Stimulated activated CD4-positive, alpha-beta T cell treated with anti-CD3 and anti-CD28 coated beads, TNF-alpha, amount 100 ng/mL, for 24 hours (primary cell): ENCODE measurements at regions not wholly inside any gene's neighbourhood (a gene's known extent, or its start where the extent isn't known, plus 50 kb on each side); places are given as distances from the start of the nearest gene placed in this dataset.

Experiments
- DNase-seq, 3 experiments: peaks; one replicate each; pipeline ENCODE4 v3.0.0-alpha.2; 2020; ENCODE audit warnings: low read depth in 3 of 3

DNA sequence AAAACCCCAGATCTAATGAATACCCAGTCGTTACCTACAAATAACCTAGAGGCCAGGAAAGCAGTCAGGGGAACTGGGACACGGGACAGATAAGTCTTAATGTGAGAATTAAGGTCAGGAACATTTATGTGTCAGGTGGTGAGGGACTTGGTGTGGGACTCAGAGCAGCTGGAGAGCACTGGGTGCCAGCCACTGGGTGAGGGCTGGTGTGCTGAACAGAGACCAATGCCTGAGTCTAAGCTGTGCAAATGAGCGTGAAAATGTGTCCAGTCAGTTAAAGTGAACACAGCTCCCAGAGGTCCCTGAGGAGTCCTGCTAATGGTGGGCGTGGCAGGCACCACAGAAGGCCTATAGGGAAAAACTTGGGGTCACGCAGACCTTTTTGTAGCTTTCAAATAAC is 225.9 kb downstream of the C1D start:
- no peak for DNase-seq

- DNase-seq, result no peak
Observed at GRCh38 chr2:67838205-67838604, 224.6 kb downstream of the C1D start.

- no peak for DNase-seq
Observed at GRCh38 chr2:67839242-67839641, 223.6 kb downstream of the C1D start.

DNA sequence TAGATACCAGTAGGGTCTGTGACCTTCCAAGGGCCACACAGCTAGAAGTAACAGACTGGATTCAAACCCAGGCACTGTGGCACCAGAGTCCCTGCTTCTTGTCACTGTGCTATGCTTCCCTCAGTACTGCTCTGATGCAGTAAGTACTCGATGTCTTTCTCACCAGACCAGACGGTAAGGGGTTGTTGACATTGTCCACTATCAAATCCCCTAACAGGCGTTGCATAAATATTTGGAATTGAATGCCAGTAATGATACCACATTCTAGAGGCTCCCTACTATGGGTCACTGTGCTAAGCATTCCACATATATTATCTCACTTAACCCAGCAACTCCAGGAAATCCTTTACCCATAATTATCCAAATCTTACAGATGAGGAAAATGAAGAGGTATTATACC is 223.1 kb downstream of the C1D start:
- no peak for DNase-seq

DNA sequence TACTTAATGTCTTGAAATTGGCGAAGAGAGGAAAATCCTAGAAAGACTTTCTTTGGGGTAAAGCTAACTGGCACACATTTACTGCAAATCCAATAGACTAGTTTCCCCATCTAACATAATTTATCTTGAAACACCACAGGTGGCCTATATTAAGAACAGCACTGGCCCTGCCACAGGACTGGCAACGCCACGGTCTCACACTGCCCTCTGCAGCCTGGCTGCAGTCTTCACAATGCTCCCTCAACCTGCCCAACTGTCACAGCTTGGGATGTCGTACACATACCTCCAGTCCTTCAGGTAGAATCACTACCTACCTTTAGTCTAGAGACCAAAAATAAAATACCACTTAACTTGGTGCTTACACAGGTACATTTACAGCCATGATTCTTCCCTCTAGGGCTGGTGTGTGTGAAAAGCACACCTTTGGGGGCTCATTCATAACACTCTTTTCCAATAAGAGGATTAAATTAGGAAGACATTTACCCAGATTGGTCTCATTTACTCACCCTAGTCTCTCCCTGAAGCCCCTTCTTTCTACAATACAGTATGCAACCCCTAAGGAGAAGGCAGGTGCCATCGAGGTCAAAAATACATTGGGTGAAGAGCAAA is 222.2 kb downstream of the C1D start:
- DNase-seq, result peak in 1 of 3 experiments; percentile 5

- no peak for DNase-seq
Observed at GRCh38 chr2:67841711-67842110, 221.1 kb downstream of the C1D start.

DNA sequence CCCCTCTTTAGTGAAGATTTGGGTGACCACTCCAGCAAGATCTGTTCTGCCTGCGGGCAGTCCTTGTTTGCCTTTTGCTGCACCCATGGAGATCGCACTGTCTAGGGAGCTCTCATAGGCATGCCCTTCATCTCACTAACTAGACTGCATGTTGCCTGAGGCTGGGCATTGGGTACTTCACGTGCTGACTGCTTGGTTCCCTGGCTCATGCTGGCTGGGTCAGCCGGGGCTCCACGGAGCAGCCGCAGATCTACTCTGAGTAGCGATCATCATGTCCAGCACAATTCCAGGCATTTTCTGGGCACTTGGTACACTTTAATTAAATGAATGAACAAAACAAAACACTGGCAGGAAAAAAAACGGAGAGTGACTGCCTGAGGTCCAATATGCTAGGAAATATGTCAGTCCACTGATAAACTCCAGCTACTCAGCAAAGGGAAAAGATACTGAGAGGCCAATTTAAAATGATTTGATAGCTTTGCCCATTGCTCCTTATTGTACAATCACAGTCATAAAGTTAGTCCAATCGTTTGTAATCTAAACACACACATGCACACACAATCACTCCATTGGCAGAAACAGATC is 220.3 kb downstream of the C1D start:
- DNase-seq, result no peak

DNA sequence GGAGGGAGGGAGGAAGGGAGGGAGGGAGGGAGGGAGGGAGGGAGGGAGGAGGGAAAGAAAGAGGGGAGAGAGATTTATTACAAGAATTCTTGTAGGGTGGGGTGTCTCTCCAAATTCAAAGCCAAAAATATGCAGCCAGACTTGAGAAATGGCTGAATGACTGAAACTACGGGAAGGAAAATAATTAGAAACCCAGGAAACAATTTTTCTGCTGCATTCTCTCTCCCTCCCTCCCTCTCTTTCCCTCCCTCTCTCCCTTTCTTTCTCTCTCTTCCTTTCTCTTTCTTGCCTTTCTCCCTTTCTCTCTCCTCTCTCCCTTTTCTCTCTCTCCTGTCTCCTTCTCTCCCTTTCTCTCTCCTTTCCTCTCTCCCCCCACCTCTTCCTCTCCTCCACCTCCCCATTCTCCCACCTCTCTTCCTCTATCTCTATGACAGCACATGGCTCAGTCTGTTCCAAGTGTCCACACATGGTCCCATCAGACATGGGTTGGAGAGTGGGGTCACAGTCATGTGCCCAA is 218.7 kb downstream of the C1D start:
- DNase-seq, result no peak

DNA sequence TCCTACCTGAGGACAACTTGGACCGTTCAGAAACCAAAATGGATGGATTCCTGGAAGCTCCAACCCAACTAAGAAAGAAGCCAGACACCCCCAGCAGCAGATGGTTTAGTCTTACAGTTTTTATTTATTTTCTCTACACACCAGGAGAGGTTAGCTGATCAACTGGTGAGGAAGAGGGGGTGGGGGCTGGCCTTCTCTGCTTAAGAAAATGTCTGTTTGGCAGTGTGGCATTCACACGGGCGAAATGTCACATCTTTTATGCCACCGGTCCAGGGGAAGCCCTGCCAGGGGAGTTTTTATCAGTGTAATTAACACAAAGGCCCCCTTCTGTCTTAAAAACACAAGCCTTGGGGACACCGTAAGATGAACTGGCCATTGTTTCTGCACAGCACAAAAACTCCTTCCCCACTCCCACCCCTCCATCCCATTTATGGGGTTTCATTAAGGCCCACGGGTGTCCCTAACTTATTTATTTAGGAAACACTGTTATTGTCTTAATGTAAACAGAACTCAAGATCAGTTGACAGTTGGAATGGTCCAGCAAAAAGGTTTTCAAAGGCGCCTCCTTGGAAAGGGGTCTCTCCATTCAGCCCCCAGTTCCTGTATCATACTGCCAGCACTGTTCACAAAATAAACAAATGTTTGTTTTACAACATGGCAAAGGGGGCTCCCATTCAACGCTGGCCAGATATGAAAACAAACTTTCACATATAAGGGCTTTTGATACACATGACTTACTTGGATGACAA is 217.0 kb downstream of the C1D start:
- no peak for DNase-seq

- DNase-seq, result peak in 1 of 3 experiments; percentile 6
Observed at GRCh38 chr2:67846370-67847070, 216.3 kb downstream of the C1D start.

DNA sequence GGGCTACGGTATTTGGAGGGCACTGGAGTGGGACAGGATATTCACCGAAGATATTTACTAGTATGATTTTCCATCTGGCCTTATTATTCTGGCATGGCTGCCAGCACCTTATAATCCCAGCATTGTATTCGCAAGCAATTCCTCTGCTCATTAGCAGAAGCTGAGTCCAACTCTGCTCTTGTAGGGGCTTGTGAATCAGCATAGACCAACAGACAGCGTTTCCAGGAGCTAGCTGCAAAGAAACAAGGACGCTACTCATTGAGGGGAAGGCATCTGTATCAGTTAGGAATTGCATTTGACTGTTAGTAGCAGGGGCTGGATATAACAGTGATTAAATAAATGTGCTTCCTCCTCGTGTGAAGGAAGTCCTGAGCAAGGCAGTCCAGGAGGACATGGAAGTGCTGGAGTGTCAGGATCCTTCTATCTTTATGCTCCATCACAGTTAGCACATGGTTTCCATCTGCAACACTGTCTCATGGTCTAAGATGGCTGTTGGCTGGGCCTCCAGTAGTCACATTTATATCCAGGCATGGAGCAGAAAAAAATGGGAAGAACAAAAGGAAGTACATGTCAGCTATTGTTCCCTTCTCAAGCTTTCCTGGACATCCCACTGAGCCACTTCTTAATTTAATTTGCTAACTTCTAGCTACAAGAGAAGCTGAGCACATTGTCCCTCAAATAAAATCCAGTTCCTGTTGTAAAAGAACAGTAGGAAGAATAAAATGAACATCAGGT is 214.1 kb downstream of the C1D start:
- no peak for DNase-seq

GRCh38 chr2:67851016-67851415 is 211.8 kb downstream of the C1D start:
- DNase-seq, result no peak

- DNase-seq, result no peak
Observed at GRCh38 chr2:67851956-67852824, 210.6 kb downstream of the C1D start.

- DNase-seq, result no peak
Observed at GRCh38 chr2:67854103-67854743, 208.6 kb downstream of the C1D start.

DNA sequence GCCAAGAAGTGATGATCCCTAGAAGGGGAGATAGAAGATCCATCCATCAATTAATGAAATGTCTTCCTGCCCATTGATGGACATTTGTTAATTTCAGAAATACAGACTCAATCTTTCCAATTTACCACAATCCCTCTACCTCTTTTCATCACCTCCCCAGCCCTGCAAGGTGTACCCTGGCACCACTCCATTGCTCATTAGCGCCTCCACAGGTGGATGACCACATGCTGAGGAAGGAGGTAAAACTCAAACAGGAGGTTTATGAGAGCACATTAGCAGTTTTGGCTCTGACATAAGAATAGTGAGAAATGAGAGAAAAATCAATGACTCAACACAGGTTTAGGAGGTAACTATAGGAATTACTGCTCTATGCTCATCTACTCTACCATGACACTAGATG is 208.0 kb downstream of the C1D start:
- DNase-seq, result no peak

- no peak for DNase-seq
Observed at GRCh38 chr2:67856866-67857265, 205.9 kb downstream of the C1D start.

DNA sequence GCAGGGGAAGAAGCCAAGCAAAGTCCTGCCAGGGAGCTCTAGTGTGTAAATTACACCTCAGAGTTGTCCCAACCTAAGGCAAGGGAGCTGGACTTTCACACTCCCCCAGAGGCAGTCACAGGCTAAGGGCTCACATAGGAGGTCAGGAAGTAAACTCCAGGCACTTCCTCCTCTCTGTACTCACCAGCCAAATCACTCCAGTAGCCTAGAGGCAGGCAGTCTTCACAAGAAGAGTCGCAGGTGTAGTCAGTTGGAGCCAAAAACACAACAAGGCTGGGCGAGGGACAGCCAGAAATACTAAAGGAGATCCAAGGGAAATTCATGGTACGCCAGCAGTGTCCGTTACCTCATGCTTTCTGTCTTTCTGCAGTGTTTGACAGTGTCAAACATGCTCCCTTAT is 205.0 kb downstream of the C1D start:
- no peak for DNase-seq

DNA sequence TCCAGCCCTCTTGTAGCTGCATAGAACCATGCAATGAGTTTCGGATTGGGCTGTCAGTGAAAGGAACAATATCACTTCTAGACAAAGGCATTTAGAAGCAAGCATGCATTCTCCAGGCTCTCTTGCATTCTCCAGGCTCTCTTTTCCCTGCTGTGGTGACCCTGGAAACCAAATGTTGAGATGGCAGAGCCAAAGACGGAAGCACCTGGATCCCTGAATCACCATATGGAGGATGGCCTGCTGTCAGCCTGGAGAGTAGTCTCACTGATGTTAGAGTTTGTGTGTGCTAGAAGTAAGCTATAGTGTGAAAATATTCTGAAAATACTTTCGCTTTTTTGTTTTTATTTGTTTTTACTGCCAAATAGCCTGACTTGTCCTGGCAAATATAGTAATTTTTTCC is 203.9 kb downstream of the C1D start:
- no peak for DNase-seq

- no peak for DNase-seq
Observed at GRCh38 chr2:67865917-67866316, 196.9 kb downstream of the C1D start.

DNA sequence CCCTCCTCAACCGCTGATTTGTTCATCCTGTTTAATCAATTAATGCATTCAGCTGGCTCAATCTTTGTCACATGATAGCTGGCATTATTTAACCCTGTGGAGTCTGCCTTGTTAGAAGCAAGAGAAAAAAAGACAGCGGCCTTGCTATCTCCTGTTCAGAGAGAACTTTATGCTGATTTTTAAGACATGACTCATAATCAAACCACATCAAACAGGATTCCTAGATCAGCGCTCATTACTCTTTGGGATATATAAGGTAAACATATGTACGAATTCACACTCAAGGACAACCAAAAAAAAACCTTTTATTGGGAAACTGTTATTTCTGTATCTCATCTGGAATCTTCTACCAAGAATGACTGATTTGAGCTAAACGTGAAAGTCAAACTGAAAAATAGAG is 195.1 kb downstream of the C1D start:
- DNase-seq, result no peak
